ENCODE measurements at regions not wholly inside any gene's neighbourhood (a gene's known extent, or its start where the extent isn't known, plus 50 kb on each side); places are given as distances from the start of the nearest gene placed in this dataset.
A peak's percentile ranks its signal among the peaks of the same experiment; 100 is the strongest.

DNA sequence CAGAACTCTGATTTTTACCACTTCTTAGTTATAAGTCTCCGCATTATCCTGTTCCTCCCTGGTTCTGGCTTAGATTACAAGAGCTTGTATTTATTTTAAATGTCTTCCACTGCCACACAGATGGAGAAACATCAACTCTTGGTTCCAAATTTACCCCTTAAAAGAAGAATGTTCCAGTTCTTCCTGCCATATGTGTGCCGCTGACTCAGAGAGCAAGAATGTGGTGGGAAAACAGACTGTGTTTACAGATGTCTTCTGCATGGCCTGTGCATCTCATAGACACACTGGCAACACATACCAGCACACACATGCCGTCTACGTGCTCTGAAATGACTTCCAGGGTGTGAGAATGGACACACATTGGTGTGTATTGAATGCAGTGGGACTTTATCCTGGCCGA, 383.0 kb downstream of the LRIG3 start:
- TF ChIP-seq, protein P1, sequence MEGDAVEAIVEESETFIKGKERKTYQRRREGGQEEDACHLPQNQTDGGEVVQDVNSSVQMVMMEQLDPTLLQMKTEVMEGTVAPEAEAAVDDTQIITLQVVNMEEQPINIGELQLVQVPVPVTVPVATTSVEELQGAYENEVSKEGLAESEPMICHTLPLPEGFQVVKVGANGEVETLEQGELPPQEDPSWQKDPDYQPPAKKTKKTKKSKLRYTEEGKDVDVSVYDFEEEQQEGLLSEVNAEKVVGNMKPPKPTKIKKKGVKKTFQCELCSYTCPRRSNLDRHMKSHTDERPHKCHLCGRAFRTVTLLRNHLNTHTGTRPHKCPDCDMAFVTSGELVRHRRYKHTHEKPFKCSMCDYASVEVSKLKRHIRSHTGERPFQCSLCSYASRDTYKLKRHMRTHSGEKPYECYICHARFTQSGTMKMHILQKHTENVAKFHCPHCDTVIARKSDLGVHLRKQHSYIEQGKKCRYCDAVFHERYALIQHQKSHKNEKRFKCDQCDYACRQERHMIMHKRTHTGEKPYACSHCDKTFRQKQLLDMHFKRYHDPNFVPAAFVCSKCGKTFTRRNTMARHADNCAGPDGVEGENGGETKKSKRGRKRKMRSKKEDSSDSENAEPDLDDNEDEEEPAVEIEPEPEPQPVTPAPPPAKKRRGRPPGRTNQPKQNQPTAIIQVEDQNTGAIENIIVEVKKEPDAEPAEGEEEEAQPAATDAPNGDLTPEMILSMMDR (IDR thresholded peaks at IDR 0.05; ENCODE audit: low read depth, low read length), result no peak
- Histone ChIP-seq H3K27me3 (no peaks in the 10 kb centered on the region), H3K9me3 (ENCODE audit: low read depth) (no peaks in the 10 kb centered on the region), H3K36me3 (no peaks in the 10 kb centered on the region), H3K4me3 (no peak overlapping the region), H3K4me1 (ENCODE audit: low read depth) (no peaks in the 10 kb centered on the region), H3K27ac (no peak overlapping the region)
- peak in 1 of 2 donors; percentile 63 for DNase-seq (ENCODE audit: low read depth in 1 of 2, low spot score in 1 of 2)

DNA sequence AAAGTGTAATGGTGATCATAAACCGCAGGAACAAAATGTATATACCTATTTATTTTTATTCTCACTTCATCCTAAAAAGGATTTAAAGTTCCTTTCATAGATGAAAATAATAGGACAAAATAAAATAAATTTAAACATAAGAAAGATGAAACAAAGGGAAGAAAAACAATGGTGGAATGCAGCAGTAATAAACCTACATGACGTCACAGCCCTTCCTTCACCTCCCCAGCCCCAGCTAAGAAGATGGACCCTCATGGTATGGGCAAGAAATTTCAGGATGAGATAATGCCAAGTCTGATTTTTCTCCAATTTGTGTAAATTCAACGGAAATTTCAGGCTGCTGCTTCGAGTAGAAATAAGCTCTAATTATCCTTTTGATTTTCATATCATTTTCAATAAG, 381.0 kb downstream of the LRIG3 start:
- H3K9me3 ChIP-seq (ENCODE audit: low read depth), result no peaks in the 10 kb centered on the region
- H3K4me1 ChIP-seq (ENCODE audit: low read depth), result no peaks in the 10 kb centered on the region
- no peak for DNase-seq (ENCODE audit: low read depth in 1 of 2, low spot score in 1 of 2)
- H3K36me3 ChIP-seq, result no peaks in the 10 kb centered on the region
- no peaks in the 10 kb centered on the region for H3K27me3 ChIP-seq
- TF ChIP-seq, protein P1 (IDR thresholded peaks at IDR 0.05; ENCODE audit: low read depth, low read length), result no peak
- no peak overlapping the region for H3K4me3 ChIP-seq
- H3K27ac ChIP-seq, result no peak overlapping the region

DNA sequence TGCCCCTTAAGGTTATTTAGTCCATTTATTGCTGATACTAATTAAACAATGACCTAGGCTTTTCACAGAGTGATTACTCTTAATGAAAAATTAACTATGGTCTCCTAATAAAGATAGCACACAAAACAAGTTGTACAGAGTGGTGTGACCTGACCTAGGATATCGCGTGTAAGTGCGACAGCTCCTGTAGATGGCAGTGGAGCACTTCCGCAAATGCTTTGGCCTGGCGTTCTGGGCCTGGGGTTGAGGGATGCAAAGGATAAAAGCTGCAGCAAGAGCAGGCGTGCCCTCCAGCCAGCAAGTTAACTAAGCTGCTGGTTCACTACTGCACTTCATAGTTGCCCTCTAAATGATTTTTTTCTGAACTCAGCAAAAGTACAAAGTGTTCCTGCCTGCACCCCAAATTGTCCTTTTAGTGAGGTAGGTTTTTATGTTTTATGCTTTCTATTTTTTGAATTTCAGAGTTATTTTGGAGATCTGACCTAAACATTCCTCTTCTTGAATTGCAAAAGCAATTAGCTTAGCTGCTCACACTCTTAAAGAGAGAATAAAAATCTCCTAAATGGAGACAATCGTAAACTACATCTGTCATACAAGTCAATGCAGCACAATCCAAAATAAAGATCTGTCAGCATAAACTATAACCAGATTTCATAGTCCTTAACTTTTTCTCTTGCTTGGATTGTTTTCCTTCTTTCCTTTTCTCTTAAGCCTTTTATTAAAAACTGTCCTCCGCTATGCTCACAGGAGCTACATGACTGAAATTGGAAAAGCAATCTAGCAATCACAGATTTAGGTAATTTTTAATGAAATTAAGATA, 379.6 kb downstream of the LRIG3 start:
- Histone ChIP-seq H3K36me3 (no peaks in the 10 kb centered on the region), H3K27me3 (no peaks in the 10 kb centered on the region), H3K4me1 (ENCODE audit: low read depth) (no peaks in the 10 kb centered on the region), H3K9me3 (ENCODE audit: low read depth) (no peaks in the 10 kb centered on the region), H3K27ac (no peak overlapping the region), H3K4me3 (no peak overlapping the region)
- DNase-seq (ENCODE audit: low read depth in 1 of 2, low spot score in 1 of 2), result peak; percentile 88 to 92
- TF ChIP-seq, protein P1 (IDR thresholded peaks at IDR 0.05; ENCODE audit: low read depth, low read length), result peak; percentile 86

DNA sequence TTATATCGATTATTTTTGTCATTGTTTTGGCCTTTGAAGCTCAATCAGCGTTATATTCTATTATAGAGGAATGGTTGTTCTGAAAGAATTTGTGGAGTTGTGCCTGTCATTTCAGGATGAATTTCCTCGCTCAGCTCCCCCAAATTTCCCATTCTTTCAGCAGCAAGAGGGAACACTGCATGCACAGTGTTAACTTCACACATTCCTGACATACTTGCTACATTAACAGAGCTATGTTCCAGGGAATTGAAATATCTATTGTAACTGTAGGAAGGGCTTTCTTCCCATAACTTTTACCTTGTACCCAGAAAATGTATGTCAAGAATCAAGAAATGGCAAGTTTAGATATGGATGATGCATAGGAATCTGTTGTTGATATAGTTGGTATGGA, 379.0 kb downstream of the LRIG3 start:
- no peaks in the 10 kb centered on the region for H3K27me3 ChIP-seq
- H3K27ac ChIP-seq, result no peak overlapping the region
- no peaks in the 10 kb centered on the region for H3K36me3 ChIP-seq
- TF ChIP-seq, protein P1 (IDR thresholded peaks at IDR 0.05; ENCODE audit: low read depth, low read length), result no peak
- peak; percentile 6 to 40 for DNase-seq (ENCODE audit: low read depth in 1 of 2, low spot score in 1 of 2)
- H3K4me3 ChIP-seq, result no peak overlapping the region
- no peaks in the 10 kb centered on the region for H3K9me3 ChIP-seq (ENCODE audit: low read depth)
- H3K4me1 ChIP-seq (ENCODE audit: low read depth), result no peaks in the 10 kb centered on the region

DNA sequence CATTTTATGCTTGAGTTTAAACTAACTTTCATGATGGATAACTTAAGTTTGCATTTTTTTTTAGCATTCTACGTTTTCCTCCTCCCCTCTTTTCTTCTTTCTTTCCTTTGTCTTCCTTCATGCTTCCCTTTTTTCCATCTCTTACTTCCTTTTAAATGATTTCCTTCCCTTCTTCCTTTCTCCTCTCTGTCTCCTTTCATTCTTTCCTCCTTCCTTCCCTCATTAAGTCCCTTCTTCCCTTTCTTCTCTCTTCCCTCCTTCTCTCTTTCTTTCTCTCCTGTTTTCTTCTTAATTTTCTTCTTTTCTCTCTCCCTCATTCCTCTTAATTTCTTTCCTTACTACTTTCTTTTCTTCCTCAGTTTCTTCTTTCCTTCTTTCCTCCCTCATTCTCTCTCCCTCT, 376.0 kb downstream of the LRIG3 start:
- Histone ChIP-seq H3K9me3 (ENCODE audit: low read depth) (no peaks in the 10 kb centered on the region), H3K27ac (no peak overlapping the region), H3K36me3 (no peaks in the 10 kb centered on the region), H3K27me3 (no peaks in the 10 kb centered on the region), H3K4me3 (no peak overlapping the region), H3K4me1 (ENCODE audit: low read depth) (no peaks in the 10 kb centered on the region)
- TF ChIP-seq, protein P1 (IDR thresholded peaks at IDR 0.05; ENCODE audit: low read depth, low read length), result no peak
- DNase-seq (ENCODE audit: low read depth in 1 of 2, low spot score in 1 of 2), result no peak

All from cardiac muscle cell (in vitro differentiated cells and primary cell).